GM21619 (cell line): ENCODE measurements at regions not wholly inside any gene's neighbourhood (a gene's known extent, or its start where the extent isn't known, plus 50 kb on each side); places are given as distances from the start of the nearest gene placed in this dataset.

Source experiments
- ATAC-seq: cut with Tn5 transposase; IDR thresholded peaks from one replicate; pipeline ENCODE4 v1.9.1; 2021; ENCODE audit not compliant: unreplicated experiment

- peak; percentile 62 for ATAC-seq
Observed at GRCh38 chr6:30396833-30397479, 52.0 kb downstream of the RPP21 start.

DNA sequence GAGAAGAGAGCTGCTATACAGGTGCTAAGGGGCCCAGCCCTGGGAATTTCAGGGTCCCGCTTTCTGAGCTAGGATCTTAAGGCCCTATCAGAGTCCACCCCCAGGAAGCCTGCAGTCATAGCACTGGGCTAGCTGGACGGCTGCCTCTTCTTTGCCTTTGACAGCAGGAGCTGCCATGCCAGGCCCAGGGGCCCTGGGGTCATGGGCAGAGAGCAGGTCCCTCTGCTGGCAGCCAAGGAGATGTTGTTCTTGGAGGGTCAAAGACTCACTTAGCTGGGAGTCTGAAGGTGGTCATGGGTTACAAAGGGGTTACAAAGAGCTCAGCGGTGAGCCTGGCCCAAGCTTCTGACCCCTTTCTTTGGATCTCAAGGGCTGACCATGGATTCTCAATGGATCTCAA lies 52.7 kb downstream of the RPP21 start:
- ATAC-seq, result no peak

GRCh38 chr6:30399390-30400058 lies 54.6 kb downstream of the RPP21 start:
- ATAC-seq, result no peak

DNA sequence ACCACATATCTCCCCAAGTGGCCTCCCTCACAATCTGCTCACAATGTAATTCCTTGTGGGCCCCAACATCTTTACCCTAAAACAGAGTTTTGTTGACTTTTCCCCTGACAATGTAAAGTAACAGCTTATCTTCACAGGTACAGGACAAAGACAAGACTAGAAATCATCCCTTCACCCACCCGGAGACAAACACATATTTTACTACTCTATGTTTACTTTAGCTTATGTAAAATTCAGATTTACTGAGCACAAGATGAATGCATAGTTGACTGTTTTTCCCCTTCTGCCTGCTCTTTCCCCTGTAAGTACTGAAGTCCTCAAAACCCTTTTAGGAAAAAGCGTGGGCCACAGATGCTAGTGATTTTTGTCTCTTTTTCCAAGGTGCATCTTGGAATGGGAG lies 61.0 kb downstream of the RPP21 start:
- ATAC-seq, result no peak

DNA sequence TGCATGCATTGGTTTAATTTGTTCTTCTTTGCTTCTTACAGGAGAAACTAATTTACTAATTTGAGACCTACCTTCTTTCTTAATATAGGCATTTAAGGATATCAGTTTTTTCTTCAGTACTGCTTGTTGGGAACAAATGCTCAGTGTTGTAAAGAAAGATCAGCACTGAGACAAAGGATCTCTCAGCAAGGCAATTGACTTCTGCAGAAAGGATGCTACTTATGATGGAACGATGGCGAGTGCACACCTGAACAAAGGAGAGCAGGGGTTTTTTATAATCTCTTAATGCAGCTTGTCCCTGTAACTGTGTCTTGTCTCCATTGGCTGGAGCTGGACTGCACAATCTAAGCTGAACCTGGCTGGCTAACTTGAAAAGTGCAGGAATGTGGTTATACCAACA lies 64.2 kb downstream of the RPP21 start:
- no peak for ATAC-seq

GRCh38 chr6:30411515-30412207 lies 66.7 kb downstream of the RPP21 start:
- no peak for ATAC-seq

DNA sequence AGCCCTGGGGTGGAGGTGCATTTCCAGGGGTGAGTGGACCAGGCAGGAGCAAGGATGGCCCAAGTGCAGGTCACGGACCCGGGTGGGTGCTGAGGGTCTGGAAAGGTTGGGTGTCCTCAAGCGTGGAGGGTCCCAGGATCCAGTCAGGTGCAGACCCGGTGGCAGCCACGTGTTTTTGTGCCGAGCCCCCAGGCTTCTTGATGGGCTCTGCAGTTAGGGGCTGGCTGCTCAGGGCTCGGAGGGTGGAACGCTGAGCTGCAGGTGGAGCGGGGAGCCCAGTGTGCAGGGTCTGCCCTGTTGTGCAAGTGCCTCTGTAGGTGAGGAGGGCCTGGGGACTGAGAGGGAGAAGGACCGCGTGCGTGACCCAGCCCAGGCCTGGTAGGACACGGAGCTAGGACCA lies 70.9 kb upstream of the HLA-E start:
- no peak for ATAC-seq

DNA sequence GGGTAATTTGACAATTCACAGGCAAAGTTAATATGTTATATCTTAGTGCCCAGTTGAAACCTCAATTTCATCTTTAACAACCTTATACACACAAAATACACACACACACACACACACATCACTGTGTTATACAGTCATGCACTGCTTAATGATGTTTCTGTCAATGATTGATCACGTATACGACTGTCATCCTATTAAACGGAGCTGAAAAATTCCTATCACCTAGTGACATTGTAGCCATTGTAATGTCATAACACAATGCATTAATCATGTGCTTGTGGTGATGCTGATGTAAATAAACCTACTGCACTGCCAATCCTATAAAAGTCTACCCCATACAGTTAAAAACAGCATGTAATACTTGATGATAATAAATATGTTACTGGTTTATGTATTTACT lies 64.8 kb upstream of the HLA-E start:
- ATAC-seq, result no peak
